ENCODE measurements at regions not wholly inside any gene's neighbourhood (a gene's known extent, or its start where the extent isn't known, plus 50 kb on each side); places are given as distances from the start of the nearest gene placed in this dataset.
"Not testable (repeated sequence)": the region's sequence is repeated elsewhere in the genome, so short reads cannot be mapped to it uniquely, and the experiment has no call there.

- no peak for DNase-seq
Observed at GRCh38 chr2:125642032-125642431, 1013.9 kb upstream of the GYPC start.

GRCh38 chr2:125643128-125643527, 1012.8 kb upstream of the GYPC start:
- DNase-seq, result no peak

GRCh38 chr2:125643585-125643984, 1012.4 kb upstream of the GYPC start:
- DNase-seq, result no peak

GRCh38 chr2:125644257-125644656, 1011.7 kb upstream of the GYPC start:
- DNase-seq, result no peak

GRCh38 chr2:125652280-125652679, 1003.7 kb upstream of the GYPC start:
- DNase-seq, result no peak

GRCh38 chr2:125654226-125654625, 1001.7 kb upstream of the GYPC start:
- no peak for DNase-seq

- DNase-seq, result peak; percentile 8
Observed at GRCh38 chr2:125656190-125656589, 999.8 kb upstream of the GYPC start.

GRCh38 chr2:125658583-125658982, 997.4 kb upstream of the GYPC start:
- no peak for DNase-seq

GRCh38 chr2:125660369-125660768, 995.6 kb upstream of the GYPC start:
- not testable (repeated sequence) for DNase-seq

- DNase-seq, result peak; percentile 88
Observed at GRCh38 chr2:125667630-125668029, 988.3 kb upstream of the GYPC start.

GRCh38 chr2:125679903-125680302, 976.1 kb upstream of the GYPC start:
- no peak for DNase-seq

- DNase-seq, result no peak
Observed at GRCh38 chr2:125680809-125681208, 975.1 kb upstream of the GYPC start.

- no peak for DNase-seq
Observed at GRCh38 chr2:125681576-125681975, 974.4 kb upstream of the GYPC start.

- DNase-seq, result no peak
Observed at GRCh38 chr2:125681976-125682805, 973.8 kb upstream of the GYPC start.

GRCh38 chr2:125684256-125684655, 971.7 kb upstream of the GYPC start:
- DNase-seq, result no peak

GRCh38 chr2:125684932-125685331, 971.0 kb upstream of the GYPC start:
- DNase-seq, result no peak

- DNase-seq, result no peak
Observed at GRCh38 chr2:125696560-125696959, 959.4 kb upstream of the GYPC start.

- no peak for DNase-seq
Observed at GRCh38 chr2:125698280-125698679, 957.7 kb upstream of the GYPC start.

- no peak for DNase-seq
Observed at GRCh38 chr2:125701070-125701469, 954.9 kb upstream of the GYPC start.

- no peak for DNase-seq
Observed at GRCh38 chr2:125707611-125708010, 948.3 kb upstream of the GYPC start.

- DNase-seq, result peak; percentile 41
Observed at GRCh38 chr2:125710561-125710960, 945.4 kb upstream of the GYPC start.

- no peak for DNase-seq
Observed at GRCh38 chr2:125711075-125711474, 944.9 kb upstream of the GYPC start.

GRCh38 chr2:125713533-125713932, 942.4 kb upstream of the GYPC start:
- no peak for DNase-seq

- no peak for DNase-seq
Observed at GRCh38 chr2:125721072-125721721, 934.8 kb upstream of the GYPC start.

GRCh38 chr2:125730921-125731320, 925.0 kb upstream of the GYPC start:
- no peak for DNase-seq

All from OCI-M1 (cell line).